ENCODE measurements at regions not wholly inside any gene's neighbourhood (a gene's known extent, or its start where the extent isn't known, plus 50 kb on each side); places are given as distances from the start of the nearest gene placed in this dataset.

DNA sequence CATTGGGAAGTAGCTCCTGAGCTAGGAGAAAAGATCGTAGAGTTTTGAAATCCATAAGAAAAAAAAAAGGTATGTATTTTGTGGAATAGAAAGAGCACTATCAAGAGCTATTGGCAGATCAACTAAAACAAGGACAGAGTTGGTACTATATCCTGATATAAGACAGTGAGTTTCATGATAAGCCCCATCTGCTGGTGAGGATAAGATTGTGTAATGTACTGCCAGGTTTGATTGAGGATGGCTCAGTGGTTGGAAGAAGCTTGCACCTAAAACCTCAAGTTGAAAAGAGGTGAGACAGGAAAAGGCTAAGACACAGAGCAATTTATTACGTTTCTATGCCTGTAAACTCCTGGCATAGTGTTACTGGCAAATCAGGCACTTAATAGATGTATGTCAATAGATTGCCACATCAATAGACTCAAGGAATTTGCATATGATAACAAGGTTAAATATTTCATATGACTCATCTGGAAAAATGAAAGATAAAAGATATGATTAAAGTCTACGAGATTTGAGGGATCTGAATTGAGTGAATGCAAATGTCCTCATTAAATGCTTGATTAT, 525.6 kb downstream of the FLRT2 start:
- Histone ChIP-seq H3K4me1 (replicated peaks in 1 of 2) (no peaks in the 10 kb centered on the region), H3K9me3 (replicated peaks in 1 of 3) (no peaks in the 10 kb centered on the region), H3K27ac (no peak overlapping the region), H3K36me3 (replicated peaks in 1 of 2) (no peaks in the 10 kb centered on the region), H3K27me3 (no peaks in the 10 kb centered on the region), H3K4me3 (no peak overlapping the region)
- WGBS, 4 donors: 47 to 56% (median 50%) methylated on average over 3 of the region's 3 CpGs
- DNase-seq: no peak
- intact Hi-C loops (cut with DNase I): no loop called here
- TF ChIP-seq POLR2A (IDR thresholded peaks at IDR 0.05): no peak
- TF ChIP-seq, protein P1, sequence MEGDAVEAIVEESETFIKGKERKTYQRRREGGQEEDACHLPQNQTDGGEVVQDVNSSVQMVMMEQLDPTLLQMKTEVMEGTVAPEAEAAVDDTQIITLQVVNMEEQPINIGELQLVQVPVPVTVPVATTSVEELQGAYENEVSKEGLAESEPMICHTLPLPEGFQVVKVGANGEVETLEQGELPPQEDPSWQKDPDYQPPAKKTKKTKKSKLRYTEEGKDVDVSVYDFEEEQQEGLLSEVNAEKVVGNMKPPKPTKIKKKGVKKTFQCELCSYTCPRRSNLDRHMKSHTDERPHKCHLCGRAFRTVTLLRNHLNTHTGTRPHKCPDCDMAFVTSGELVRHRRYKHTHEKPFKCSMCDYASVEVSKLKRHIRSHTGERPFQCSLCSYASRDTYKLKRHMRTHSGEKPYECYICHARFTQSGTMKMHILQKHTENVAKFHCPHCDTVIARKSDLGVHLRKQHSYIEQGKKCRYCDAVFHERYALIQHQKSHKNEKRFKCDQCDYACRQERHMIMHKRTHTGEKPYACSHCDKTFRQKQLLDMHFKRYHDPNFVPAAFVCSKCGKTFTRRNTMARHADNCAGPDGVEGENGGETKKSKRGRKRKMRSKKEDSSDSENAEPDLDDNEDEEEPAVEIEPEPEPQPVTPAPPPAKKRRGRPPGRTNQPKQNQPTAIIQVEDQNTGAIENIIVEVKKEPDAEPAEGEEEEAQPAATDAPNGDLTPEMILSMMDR (IDR thresholded peaks at IDR 0.05): no peak

DNA sequence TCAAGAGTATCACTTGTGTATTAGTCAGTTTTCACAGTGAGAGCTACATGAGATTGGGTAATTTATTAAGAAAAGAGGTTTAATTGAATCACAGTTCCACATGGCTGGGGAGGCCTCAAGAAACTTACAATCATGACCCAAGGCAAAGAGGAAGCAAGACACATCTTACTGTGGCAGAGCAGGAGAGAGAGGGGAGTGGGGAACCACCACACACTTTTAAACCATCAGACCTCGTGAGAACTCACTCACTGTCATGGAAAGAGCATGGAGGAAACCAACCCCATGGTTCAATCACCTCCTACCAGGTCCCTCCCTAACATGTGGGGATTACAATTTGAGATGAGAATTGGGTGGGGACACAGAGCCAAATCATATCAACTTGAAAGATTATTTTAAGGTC, 522.9 kb downstream of the FLRT2 start:
- no peak for DNase-seq
- Histone ChIP-seq H3K27ac (no peak overlapping the region), H3K9me3 (replicated peaks in 1 of 3) (peaks cover 0 to 9% (median 0%) of the 10 kb centered on the region in 3 donors), H3K4me1 (replicated peaks in 1 of 2) (no peaks in the 10 kb centered on the region), H3K27me3 (no peaks in the 10 kb centered on the region), H3K4me3 (no peak overlapping the region), H3K36me3 (replicated peaks in 1 of 2) (no peaks in the 10 kb centered on the region)
- 65 to 88% (median 77%) methylated on average over 1 of the region's 1 CpG for WGBS, 4 donors
- no peak for TF ChIP-seq POLR2A (IDR thresholded peaks at IDR 0.05)
- TF ChIP-seq, protein P1 (IDR thresholded peaks at IDR 0.05): no peak
- intact Hi-C loops (cut with DNase I): no loop called here

DNA sequence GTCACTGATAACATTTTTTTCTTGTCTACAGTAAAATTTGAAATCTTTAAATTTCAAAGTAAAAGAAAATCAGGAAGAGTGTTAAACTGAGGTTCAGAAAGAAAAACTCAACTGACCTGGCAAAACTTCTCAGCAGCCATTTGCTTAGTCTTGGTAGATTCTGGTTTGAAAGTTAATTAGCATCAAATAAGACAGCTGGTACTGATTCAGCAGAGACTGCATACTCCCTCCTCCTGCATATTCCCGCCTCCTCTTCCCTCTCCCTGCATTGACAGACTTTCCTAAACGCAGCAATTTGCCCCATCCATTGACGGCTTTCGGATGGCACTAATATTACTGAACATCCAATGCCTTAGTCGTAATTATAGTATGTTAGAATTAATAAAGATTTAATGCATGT, 520.8 kb downstream of the FLRT2 start:
- no peak overlapping the region for H3K4me3 ChIP-seq
- intact Hi-C loops (cut with DNase I): no loop called here
- TF ChIP-seq, protein P1 (IDR thresholded peaks at IDR 0.05): no peak
- TF ChIP-seq POLR2A (IDR thresholded peaks at IDR 0.05): no peak
- no peaks in the 10 kb centered on the region for H3K36me3 ChIP-seq (replicated peaks in 1 of 2)
- no peaks in the 10 kb centered on the region for H3K27me3 ChIP-seq
- DNase-seq: no peak
- no peaks in the 10 kb centered on the region for H3K4me1 ChIP-seq (replicated peaks in 1 of 2)
- H3K27ac ChIP-seq: no peak overlapping the region
- WGBS, 4 donors: 84 to 91% (median 88%) methylated on average over 5 of the region's 5 CpGs
- H3K9me3 ChIP-seq (replicated peaks in 1 of 3): peaks cover 0 to 9% (median 0%) of the 10 kb centered on the region in 3 donors

DNA sequence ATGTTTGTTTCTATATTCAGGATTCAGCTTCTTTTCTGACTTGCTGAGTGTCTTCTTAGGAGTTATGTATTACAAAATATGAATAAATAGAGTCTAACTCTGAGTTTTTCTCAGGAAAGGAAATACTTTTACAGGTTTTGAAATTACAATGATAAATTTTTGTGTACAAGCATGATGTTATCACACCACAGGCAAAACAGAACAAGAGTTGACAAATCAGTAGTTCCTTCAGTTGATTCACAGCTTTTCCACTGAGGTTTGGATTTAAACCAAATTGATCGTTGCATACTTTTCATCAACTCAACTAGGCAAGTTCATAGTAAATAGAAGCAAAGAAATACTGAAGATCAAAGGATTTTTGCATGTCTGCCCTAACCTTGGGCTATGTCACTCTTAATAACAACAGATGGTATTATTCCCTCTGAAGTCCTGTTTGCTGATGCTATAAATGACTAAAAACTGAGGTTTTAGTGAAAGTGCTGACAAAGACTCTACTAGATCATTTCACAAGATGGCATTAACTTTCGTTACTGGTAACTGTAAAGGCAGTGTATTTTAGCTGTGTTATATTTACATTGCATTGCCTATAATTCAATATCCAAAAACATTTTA, 520.2 kb downstream of the FLRT2 start:
- no peaks in the 10 kb centered on the region for H3K36me3 ChIP-seq (replicated peaks in 1 of 2)
- intact Hi-C loops (cut with DNase I): no loop called here

More for the DNA sequence above, 520.2 kb downstream of the FLRT2 start:
- no peak for DNase-seq
- H3K27ac ChIP-seq: no peak overlapping the region
- H3K4me3 ChIP-seq: no peak overlapping the region
- WGBS, 4 donors: 32 to 40% (median 35%) methylated on average over 2 of the region's 2 CpGs
- H3K27me3 ChIP-seq: no peaks in the 10 kb centered on the region
- H3K4me1 ChIP-seq (replicated peaks in 1 of 2): no peaks in the 10 kb centered on the region
- peaks cover 0 to 9% (median 0%) of the 10 kb centered on the region in 3 donors for H3K9me3 ChIP-seq (replicated peaks in 1 of 3)
- TF ChIP-seq POLR2A (IDR thresholded peaks at IDR 0.05): no peak
- TF ChIP-seq, protein P1 (IDR thresholded peaks at IDR 0.05): no peak

Data from adrenal gland (tissue), 9 donors.